GM19324 (cell line): ENCODE measurements at regions not wholly inside any gene's neighbourhood (a gene's known extent, or its start where the extent isn't known, plus 50 kb on each side); places are given as distances from the start of the nearest gene placed in this dataset.
"Not testable (repeated sequence)": the region's sequence is repeated elsewhere in the genome, so short reads cannot be mapped to it uniquely, and the experiment has no call there.

Source experiments
- ATAC-seq: cut with Tn5 transposase; IDR thresholded peaks from one replicate; pipeline ENCODE4 v1.9.1; 2021; ENCODE audit warnings: mild to moderate bottlenecking, moderate library complexity; ENCODE audit not compliant: unreplicated experiment, low FRiP score

GRCh38 chr9:124163760-124164255, 93.9 kb upstream of the NEK6 start:
- no peak for ATAC-seq

- ATAC-seq: no peak
Measured at GRCh38 chr9:124164811-124165210, 92.9 kb upstream of the NEK6 start.

- no peak for ATAC-seq
Measured at GRCh38 chr9:124174433-124174832, 83.3 kb upstream of the NEK6 start.

- not testable (repeated sequence) for ATAC-seq
Measured at GRCh38 chr9:124177522-124177921, 80.2 kb upstream of the NEK6 start.

GRCh38 chr9:124179196-124180071, 78.3 kb upstream of the NEK6 start:
- no peak for ATAC-seq

GRCh38 chr9:124180557-124180956, 77.2 kb upstream of the NEK6 start:
- no peak for ATAC-seq

- no peak for ATAC-seq
Measured at GRCh38 chr9:124182741-124183140, 75.0 kb upstream of the NEK6 start.

GRCh38 chr9:124183772-124184171, 74.0 kb upstream of the NEK6 start:
- no peak for ATAC-seq

- ATAC-seq: no peak
Measured at GRCh38 chr9:124185413-124185812, 72.3 kb upstream of the NEK6 start.

GRCh38 chr9:124187311-124187710, 70.4 kb upstream of the NEK6 start:
- no peak for ATAC-seq

- no peak for ATAC-seq
Measured at GRCh38 chr9:124188331-124189110, 69.2 kb upstream of the NEK6 start.

- ATAC-seq: no peak
Measured at GRCh38 chr9:124190761-124191160, 67.0 kb upstream of the NEK6 start.

GRCh38 chr9:124191691-124192395, 65.9 kb upstream of the NEK6 start:
- no peak for ATAC-seq

- no peak for ATAC-seq
Measured at GRCh38 chr9:124196814-124197176, 61.0 kb upstream of the NEK6 start.

GRCh38 chr9:124197177-124198095, 60.3 kb upstream of the NEK6 start:
- ATAC-seq: no peak

- no peak for ATAC-seq
Measured at GRCh38 chr9:124198331-124198730, 59.4 kb upstream of the NEK6 start.

- ATAC-seq: no peak
Measured at GRCh38 chr9:124198948-124199347, 58.8 kb upstream of the NEK6 start.

- no peak for ATAC-seq
Measured at GRCh38 chr9:124199474-124199873, 58.3 kb upstream of the NEK6 start.

- peak; percentile 76 for ATAC-seq
Measured at GRCh38 chr9:124202447-124202971, 55.2 kb upstream of the NEK6 start.
